Body of pancreas (tissue), 4 donors: ENCODE measurements at regions not wholly inside any gene's neighbourhood (a gene's known extent, or its start where the extent isn't known, plus 50 kb on each side); places are given as distances from the start of the nearest gene placed in this dataset.
"Not testable (repeated sequence)": the region's sequence is repeated elsewhere in the genome, so short reads cannot be mapped to it uniquely, and the experiment has no call there.

ENCODE experiments used
- ATAC-seq: fragments of 150-250 bp; one replicate; pipeline ENCODE4 v1.9.1; 2016
- DNase-seq, 4 donors: peaks; one replicate each; pipeline ENCODE4 v3.0.0-alpha.2; 2019
- H3K27ac ChIP-seq, 4 donors: fragments of 200-600 bp; sonication (generic); 1 replicate in 3 of 4; 2 replicates in 1 of 4; pipeline versions ENCODE4 v1.5.1 to v1.6.1; 2016 to 2019; ENCODE audit warnings: mild to moderate bottlenecking in 1 of 4, mixed read lengths in 1 of 4, moderate library complexity in 1 of 4
- H3K27me3 ChIP-seq, 2 donors: fragments of 200-600 bp; sonication (generic); one replicate each; pipeline ENCODE4 v1.6.0; 2016; ENCODE audit warnings: mild to moderate bottlenecking in 1 of 2
- H3K36me3 ChIP-seq, 2 donors: fragments of 200-600 bp; sonication (generic); replicated peaks in 1 of 2; 2 replicates each; pipeline ENCODE4 v1.5.1; 2016; ENCODE audit warnings: low read depth in 2 of 2; ENCODE audit not compliant: insufficient read depth in 1 of 2
- H3K4me1 ChIP-seq: fragments of 200-600 bp; sonication (generic); one replicate; pipeline ENCODE4 v1.6.0; 2016
- H3K4me3 ChIP-seq, 2 donors: fragments of 200-600 bp; sonication (generic); 1 replicate in 1 of 2; 2 replicates in 1 of 2; pipeline ENCODE4 v1.5.1; 2016 to 2019
- H3K9me3 ChIP-seq, 3 donors: fragments of 200-600 bp; sonication (generic); 1 replicate in 2 of 3; 2 replicates in 1 of 3; pipeline ENCODE4 v1.5.1; 2016
- CTCF ChIP-seq, 7 experiments: fragments of 450-650 bp in 4 of 7; fragments of 200-600 bp in 3 of 7; sonication (generic) in 3 of 7; IDR thresholded peaks; one replicate each; pipeline ENCODE4 v1.5.1; 2016 to 2019; ENCODE audit warnings: antibody characterized with exemption in 7 of 7
- POLR2A ChIP-seq, 3 donors: fragments of 450-650 bp; IDR thresholded peaks; one replicate each; pipeline ENCODE4 v1.6.1; 2016; ENCODE audit warnings: antibody characterized with exemption in 3 of 3, mild to moderate bottlenecking in 2 of 3
- WGBS, 2 donors: methylation state at CpG; one replicate each; pipeline ENCODE4 v1.1.5; 2017; 5-methylcytosine and 5-hydroxymethylcytosine counted together
- intact Hi-C: fragments of 100-400 bp; cut with DNase I; formaldehyde crosslinking; loops from one replicate; pipeline ENCODE4 v1.15.1; 2023

- no peaks in the 10 kb centered on the region for H3K36me3 ChIP-seq
- WGBS, 2 donors: 79 to 91% methylated on average over 4 of the region's 4 CpGs
- no peak overlapping the region for H3K27ac ChIP-seq
- H3K4me3 ChIP-seq: no peak overlapping the region
- DNase-seq: no peak
- H3K9me3 ChIP-seq: no peaks in the 10 kb centered on the region
- H3K4me1 ChIP-seq: peaks cover 7% of the 10 kb centered on the region
- ATAC-seq: no peak
- no peaks in the 10 kb centered on the region for H3K27me3 ChIP-seq
- intact Hi-C loops: no loop called here
- TF ChIP-seq CTCF (IDR thresholded peaks at IDR 0.05) (no peak), POLR2A (IDR thresholded peaks at IDR 0.05) (no peak)
Measured at GRCh38 chr1:234765181-234765580, 155.2 kb upstream of the IRF2BP2 start.

GRCh38 chr1:234763910-234764309 lies 153.9 kb upstream of the IRF2BP2 start:
- H3K36me3 ChIP-seq: no peaks in the 10 kb centered on the region
- H3K4me1 ChIP-seq: peaks cover 7% of the 10 kb centered on the region
- DNase-seq (no peak), ATAC-seq (no peak)
- no peaks in the 10 kb centered on the region for H3K9me3 ChIP-seq
- TF ChIP-seq CTCF (IDR thresholded peaks at IDR 0.05) (no peak), POLR2A (IDR thresholded peaks at IDR 0.05) (no peak)
- WGBS, 2 donors: 79 to 90% methylated on average over 7 to 8 of the region's 8 CpGs
- intact Hi-C loops: no loop called here
- H3K27ac ChIP-seq: no peak overlapping the region
- H3K4me3 ChIP-seq: no peak overlapping the region
- no peaks in the 10 kb centered on the region for H3K27me3 ChIP-seq

GRCh38 chr1:234763367-234763766 lies 153.4 kb upstream of the IRF2BP2 start:
- no peak overlapping the region for H3K4me3 ChIP-seq
- H3K27me3 ChIP-seq: no peaks in the 10 kb centered on the region
- no peaks in the 10 kb centered on the region for H3K9me3 ChIP-seq
- intact Hi-C loops: no loop called here
- WGBS, 2 donors: 78 to 87% methylated on average over 5 of the region's 5 CpGs
- ATAC-seq (no peak), DNase-seq (no peak)
- H3K36me3 ChIP-seq: no peaks in the 10 kb centered on the region
- TF ChIP-seq POLR2A (IDR thresholded peaks at IDR 0.05) (no peak), CTCF (IDR thresholded peaks at IDR 0.05) (no peak)
- no peak overlapping the region for H3K27ac ChIP-seq
- peaks cover 7% of the 10 kb centered on the region for H3K4me1 ChIP-seq

- ATAC-seq, H3K36me3 ChIP-seq, H3K4me3 ChIP-seq, H3K9me3 ChIP-seq, intact Hi-C loops, H3K27me3 ChIP-seq, DNase-seq, H3K27ac ChIP-seq, H3K4me1 ChIP-seq: not testable (repeated sequence)
- 84 to 89% methylated on average over 5 of the region's 5 CpGs for WGBS, 2 donors
Measured at GRCh38 chr1:234762127-234762526, 152.1 kb upstream of the IRF2BP2 start.

- Histone ChIP-seq H3K27ac (no peak overlapping the region), H3K4me1 (peaks cover 6% of the 10 kb centered on the region), H3K36me3 (no peaks in the 10 kb centered on the region), H3K4me3 (no peak overlapping the region), H3K27me3 (no peaks in the 10 kb centered on the region), H3K9me3 (no peaks in the 10 kb centered on the region)
- TF ChIP-seq POLR2A (IDR thresholded peaks at IDR 0.05) (no peak), CTCF (IDR thresholded peaks at IDR 0.05) (no peak)
- intact Hi-C loops: no loop called here
- WGBS, 2 donors: 67 to 87% methylated on average over 6 of the region's 6 CpGs
- DNase-seq (no peak), ATAC-seq (no peak)
Measured at GRCh38 chr1:234760303-234760723, 150.3 kb upstream of the IRF2BP2 start.
